ENCODE measurements at regions not wholly inside any gene's neighbourhood (a gene's known extent, or its start where the extent isn't known, plus 50 kb on each side); places are given as distances from the start of the nearest gene placed in this dataset.

GRCh38 chr3:46091046-46091445 is 63.8 kb upstream of the XCR1 start:
- no peak for DNase-seq (ENCODE audit: low spot score)
- no peak overlapping the region for H3K4me3 ChIP-seq (ENCODE audit: low read depth, low read length, poor library complexity, severe bottlenecking)
- CTCF ChIA-PET, result no interaction called here
- no TSS peak for BruUV-seq (replicated peaks)
- no peaks in the 10 kb centered on the region for H3K36me3 ChIP-seq (ENCODE audit: insufficient read depth, low read length, poor library complexity, severe bottlenecking)
- POLR2A ChIA-PET (ENCODE audit: low non-redundant PET), result no interaction called here
- H3K4me1 ChIP-seq (ENCODE audit: insufficient read depth, low read length, poor library complexity, severe bottlenecking), result no peaks in the 10 kb centered on the region
- H3K27me3 ChIP-seq (replicated peaks; ENCODE audit: insufficient read depth, low read depth, low read length, poor library complexity), result no peaks in the 10 kb centered on the region
- no peaks in the 10 kb centered on the region for H3K9me3 ChIP-seq (ENCODE audit: low read depth, low read length, poor library complexity, severe bottlenecking)
- intact Hi-C loops (cut with micrococcal nuclease; ENCODE audit: unreplicated experiment), result no loop called here
- H3K27ac ChIP-seq (ENCODE audit: low read depth, low read length, poor library complexity, severe bottlenecking), result no peak overlapping the region
- no peak for TF ChIP-seq EZH2 (IDR thresholded peaks at IDR 0.05; ENCODE audit: borderline replicate concordance, low read depth, low read length, poor library complexity, severe bottlenecking)
- no peak for TF ChIP-seq CTCF (conservative IDR thresholded peaks at IDR 0.05; ENCODE audit: low read depth, low read length)

- DNase-seq (ENCODE audit: low spot score), result no peak
- H3K4me3 ChIP-seq (ENCODE audit: low read depth, low read length, poor library complexity, severe bottlenecking), result no peak overlapping the region
- no peak for TF ChIP-seq EZH2 (IDR thresholded peaks at IDR 0.05; ENCODE audit: borderline replicate concordance, low read depth, low read length, poor library complexity, severe bottlenecking)
- no peak for TF ChIP-seq CTCF (conservative IDR thresholded peaks at IDR 0.05; ENCODE audit: low read depth, low read length)
- intact Hi-C loops (cut with micrococcal nuclease; ENCODE audit: unreplicated experiment), result no loop called here
- no peaks in the 10 kb centered on the region for H3K27me3 ChIP-seq (replicated peaks; ENCODE audit: insufficient read depth, low read depth, low read length, poor library complexity)
- no peaks in the 10 kb centered on the region for H3K9me3 ChIP-seq (ENCODE audit: low read depth, low read length, poor library complexity, severe bottlenecking)
- H3K4me1 ChIP-seq (ENCODE audit: insufficient read depth, low read length, poor library complexity, severe bottlenecking), result no peaks in the 10 kb centered on the region
- H3K27ac ChIP-seq (ENCODE audit: low read depth, low read length, poor library complexity, severe bottlenecking), result no peak overlapping the region
- ChIA-PET CTCF (no interaction called here), POLR2A (ENCODE audit: low non-redundant PET) (no interaction called here)
- no TSS peak for BruUV-seq (replicated peaks)
- no peaks in the 10 kb centered on the region for H3K36me3 ChIP-seq (ENCODE audit: insufficient read depth, low read length, poor library complexity, severe bottlenecking)
Measured at GRCh38 chr3:46090161-46090591, 62.9 kb upstream of the XCR1 start.

GRCh38 chr3:46089237-46090011 is 62.1 kb upstream of the XCR1 start:
- Histone ChIP-seq H3K9me3 (ENCODE audit: low read depth, low read length, poor library complexity, severe bottlenecking) (no peaks in the 10 kb centered on the region), H3K4me1 (ENCODE audit: insufficient read depth, low read length, poor library complexity, severe bottlenecking) (no peaks in the 10 kb centered on the region), H3K27me3 (replicated peaks; ENCODE audit: insufficient read depth, low read depth, low read length, poor library complexity) (no peaks in the 10 kb centered on the region), H3K36me3 (ENCODE audit: insufficient read depth, low read length, poor library complexity, severe bottlenecking) (no peaks in the 10 kb centered on the region), H3K27ac (ENCODE audit: low read depth, low read length, poor library complexity, severe bottlenecking) (no peak overlapping the region), H3K4me3 (ENCODE audit: low read depth, low read length, poor library complexity, severe bottlenecking) (no peak overlapping the region)
- intact Hi-C loops (cut with micrococcal nuclease; ENCODE audit: unreplicated experiment), result no loop called here
- CTCF ChIA-PET, result no interaction called here
- no TSS peak for BruUV-seq (replicated peaks)
- DNase-seq (ENCODE audit: low spot score), result no peak
- POLR2A ChIA-PET (ENCODE audit: low non-redundant PET), result no interaction called here
- TF ChIP-seq EZH2 (IDR thresholded peaks at IDR 0.05; ENCODE audit: borderline replicate concordance, low read depth, low read length, poor library complexity, severe bottlenecking), result no peak
- TF ChIP-seq CTCF (conservative IDR thresholded peaks at IDR 0.05; ENCODE audit: low read depth, low read length), result no peak
